Right lobe of liver (tissue), 6 donors: ENCODE measurements at regions not wholly inside any gene's neighbourhood (a gene's known extent, or its start where the extent isn't known, plus 50 kb on each side); places are given as distances from the start of the nearest gene placed in this dataset.

Source experiments
- ATAC-seq, 4 donors: fragments of 200-7000 bp; cut with Tn5 transposase; one replicate each; pipeline ENCODE4 v1.9.1; 2020; ENCODE audit warnings: mild to moderate bottlenecking in 4 of 4, moderate library complexity in 4 of 4
- DNase-seq, 3 donors: peaks; one replicate each; pipeline ENCODE4 v3.0.0-alpha.2; 2020
- H3K27ac ChIP-seq, 3 donors: fragments of 200-600 bp; one replicate each; pipeline ENCODE4 v1.8.0; 2022
- H3K27me3 ChIP-seq, 2 donors: fragments of 200-600 bp; one replicate each; pipeline ENCODE4 v1.8.0; 2022
- H3K36me3 ChIP-seq, 4 donors: fragments of 200-600 bp; sonication (generic) in 1 of 4; one replicate each; pipeline versions ENCODE4 v1.5.1 to v1.8.0; 2017 to 2022; ENCODE audit warnings: control low read depth in 1 of 4
- H3K4me1 ChIP-seq, 4 donors: fragments of 200-600 bp; sonication (generic) in 1 of 4; one replicate each; pipeline versions ENCODE4 v1.5.1 to v1.8.0; 2017 to 2022; ENCODE audit warnings: control low read depth in 1 of 4
- H3K4me3 ChIP-seq, 3 donors: fragments of 200-600 bp; one replicate each; pipeline ENCODE4 v1.8.0; 2022
- H3K9me3 ChIP-seq, 4 donors: fragments of 200-600 bp; sonication (generic) in 1 of 4; one replicate each; pipeline versions ENCODE4 v1.5.1 to v1.8.0; 2017 to 2022; ENCODE audit warnings: control low read depth in 1 of 4
- CTCF ChIP-seq, 4 donors: fragments of 200-600 bp in 3 of 4; fragments of 450-650 bp in 1 of 4; IDR thresholded peaks; one replicate each; pipeline versions ENCODE4 v1.5.1 to v1.8.0; 2016 to 2022; ENCODE audit warnings: antibody characterized with exemption in 4 of 4, mild to moderate bottlenecking in 2 of 4
- POLR2A ChIP-seq: fragments of 450-650 bp; IDR thresholded peaks from one replicate; pipeline ENCODE4 v1.6.1; 2017; ENCODE audit warnings: antibody characterized with exemption, mild to moderate bottlenecking
- WGBS: methylation state at CpG from one replicate; pipeline ENCODE4 v1.1.6; 2018; ENCODE audit warnings: low coverage, low lambda C conversion rate; ENCODE audit not compliant: insufficient coverage; ENCODE audit errors: missing lambda C conversion rate; 5-methylcytosine and 5-hydroxymethylcytosine counted together
- intact Hi-C, 2 donors: fragments of 100-400 bp; cut with DNase I; formaldehyde crosslinking; loops; one replicate each; pipeline versions ENCODE4 v1.11.2 to v1.14.1; 2022
- donor health status: DM: no; HTN: yes; CAD: no.
- donor health status: DM: no; HTN: no; CAD: no.
- donor health status: DM: no; HTN: no; CAD: no.
- donor health status: DM: no; HTN: yes; CAD: no.
- donor health status: DM: no; HTN: yes; CAD: no.

GRCh38 chr18:24685254-24685959 lies 225.0 kb downstream of the HRH4 start:
- intact Hi-C loops, result no loop called here
- no peak overlapping the region for H3K27ac ChIP-seq
- no peaks in the 10 kb centered on the region for H3K9me3 ChIP-seq
- WGBS, result 41% methylated on average over 5 of the region's 5 CpGs
- H3K36me3 ChIP-seq, result no peaks in the 10 kb centered on the region
- no peak for ATAC-seq
- TF ChIP-seq CTCF (IDR thresholded peaks at IDR 0.05), result no peak
- no peak for TF ChIP-seq POLR2A
- H3K27me3 ChIP-seq, result no peaks in the 10 kb centered on the region
- H3K4me3 ChIP-seq, result no peak overlapping the region
- DNase-seq, result no peak
- H3K4me1 ChIP-seq, result no peaks in the 10 kb centered on the region

GRCh38 chr18:24695168-24695567 lies 234.7 kb downstream of the HRH4 start:
- Histone ChIP-seq H3K27ac (no peak overlapping the region), H3K9me3 (no peaks in the 10 kb centered on the region), H3K4me1 (no peaks in the 10 kb centered on the region), H3K36me3 (no peaks in the 10 kb centered on the region), H3K27me3 (no peaks in the 10 kb centered on the region), H3K4me3 (no peak overlapping the region)
- intact Hi-C loops, result no loop called here
- TF ChIP-seq POLR2A (no peak), CTCF (IDR thresholded peaks at IDR 0.05) (no peak)
- DNase-seq (no peak), ATAC-seq (no peak)
- 47% methylated on average over 3 of the region's 3 CpGs for WGBS

- no peaks in the 10 kb centered on the region for H3K27me3 ChIP-seq
- WGBS, result 20% methylated on average over 3 of the region's 3 CpGs
- DNase-seq (no peak), ATAC-seq (no peak)
- H3K9me3 ChIP-seq, result no peaks in the 10 kb centered on the region
- TF ChIP-seq POLR2A, result no peak
- TF ChIP-seq CTCF (IDR thresholded peaks at IDR 0.05), result no peak
- H3K27ac ChIP-seq, result no peak overlapping the region
- no peaks in the 10 kb centered on the region for H3K36me3 ChIP-seq
- no peaks in the 10 kb centered on the region for H3K4me1 ChIP-seq
- intact Hi-C loops, result no loop called here
- no peak overlapping the region for H3K4me3 ChIP-seq
Observed at GRCh38 chr18:24702001-24702515, 241.6 kb downstream of the HRH4 start.

- WGBS, result 60% methylated on average over 1 of the region's 1 CpG
- no peak overlapping the region for H3K27ac ChIP-seq
- TF ChIP-seq CTCF (IDR thresholded peaks at IDR 0.05) (no peak), POLR2A (no peak)
- no peak for ATAC-seq
- intact Hi-C loops, result no loop called here
- DNase-seq, result no peak
- no peaks in the 10 kb centered on the region for H3K36me3 ChIP-seq
- no peaks in the 10 kb centered on the region for H3K4me1 ChIP-seq
- no peaks in the 10 kb centered on the region for H3K9me3 ChIP-seq
- H3K4me3 ChIP-seq, result no peak overlapping the region
- H3K27me3 ChIP-seq, result no peaks in the 10 kb centered on the region
Observed at GRCh38 chr18:24703316-24703715, 242.9 kb downstream of the HRH4 start.
